WERI-Rb-1 (cell line): ENCODE measurements at regions not wholly inside any gene's neighbourhood (a gene's known extent, or its start where the extent isn't known, plus 50 kb on each side); places are given as distances from the start of the nearest gene placed in this dataset.

ENCODE experiments used
- DNase-seq: peaks from one replicate; pipeline ENCODE4 v3.0.0-alpha.2; 2020
- H3K27ac ChIP-seq: fragments of 250-450 bp; sonication (Bioruptor Pico); 2 replicates; pipeline ENCODE4 v1.5.1; 2020; ENCODE audit warnings: mild to moderate bottlenecking, moderate library complexity
- H3K27me3 ChIP-seq: fragments of 250-450 bp; sonication (Bioruptor Pico); 2 replicates; pipeline ENCODE4 v1.5.1; 2021; ENCODE audit warnings: mild to moderate bottlenecking, low read depth, moderate library complexity; ENCODE audit not compliant: insufficient read depth, severe bottlenecking
- H3K36me3 ChIP-seq: fragments of 250-450 bp; sonication (Bioruptor Pico); 2 replicates; pipeline ENCODE4 v1.5.1; 2020; ENCODE audit warnings: mild to moderate bottlenecking, moderate library complexity
- H3K4me3 ChIP-seq: 2 replicates; pipeline ENCODE4 v1.5.1; 2011; ENCODE audit warnings: low read depth, mild to moderate bottlenecking, control low read depth, low read length
- H3K9me3 ChIP-seq: fragments of 250-450 bp; sonication (Bioruptor Pico); 2 replicates; pipeline ENCODE4 v1.5.1; 2021; ENCODE audit warnings: mild to moderate bottlenecking, moderate library complexity; ENCODE audit not compliant: severe bottlenecking
- CTCF ChIP-seq: IDR thresholded peaks from 2 replicates; pipeline ENCODE4 v1.5.1; 2011; ENCODE audit warnings: low read depth, mild to moderate bottlenecking, control low read depth, inconsistent platforms, low read length

DNA sequence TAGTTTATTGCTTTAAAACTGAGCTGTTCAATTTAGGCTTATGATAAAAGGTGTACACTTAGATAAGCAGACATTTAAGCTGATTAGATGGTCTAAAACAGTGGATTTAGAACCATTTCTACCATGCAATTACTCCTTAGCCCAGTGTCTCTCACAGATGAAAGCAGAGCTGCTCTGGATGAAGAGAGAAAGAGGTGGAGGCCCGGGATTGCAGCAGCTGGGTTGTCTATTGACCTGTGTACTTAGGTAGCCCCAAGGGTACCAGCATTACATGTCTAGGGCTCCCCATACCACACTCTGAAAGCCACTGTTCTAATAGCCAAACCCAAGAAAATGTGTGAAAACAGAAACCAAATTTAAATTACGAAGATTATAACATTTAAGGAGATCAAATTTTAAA is 86.0 kb upstream of the GIMD1 start:
- H3K9me3 ChIP-seq = no peaks in the 10 kb centered on the region
- TF ChIP-seq CTCF = no peak
- H3K27me3 ChIP-seq = no peaks in the 10 kb centered on the region
- peak; percentile 93 for DNase-seq
- H3K36me3 ChIP-seq = no peaks in the 10 kb centered on the region
- H3K27ac ChIP-seq = peak overlapping the region; percentile 70
- H3K4me3 ChIP-seq = no peak overlapping the region

DNA sequence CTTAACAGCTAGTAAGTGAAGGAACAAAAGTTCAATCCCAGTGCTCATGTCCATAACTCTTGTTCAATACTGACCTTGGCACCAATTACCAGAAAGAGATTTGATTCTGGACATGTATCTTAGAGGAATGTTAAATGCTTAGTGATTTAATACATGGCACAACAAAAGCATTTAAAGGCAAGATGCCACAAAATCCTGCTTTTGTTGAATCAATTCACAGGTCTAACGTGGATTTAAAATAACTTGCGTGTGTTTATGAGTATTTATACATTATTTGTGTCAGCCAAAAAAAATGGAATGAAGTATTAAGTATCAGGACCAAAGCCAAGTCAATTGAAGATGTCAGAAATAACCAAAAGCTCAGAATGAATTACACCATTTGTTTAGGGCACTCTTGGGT is 85.4 kb upstream of the GIMD1 start:
- Histone ChIP-seq H3K36me3 (no peaks in the 10 kb centered on the region), H3K9me3 (no peaks in the 10 kb centered on the region), H3K4me3 (no peak overlapping the region), H3K27ac (peak overlapping the region; percentile 70), H3K27me3 (no peaks in the 10 kb centered on the region)
- no peak for TF ChIP-seq CTCF
- DNase-seq = no peak

GRCh38 chr4:106451091-106451490 is 82.5 kb upstream of the GIMD1 start:
- TF ChIP-seq CTCF = no peak
- H3K4me3 ChIP-seq = no peak overlapping the region
- no peak for DNase-seq
- no peaks in the 10 kb centered on the region for H3K27me3 ChIP-seq
- H3K9me3 ChIP-seq = peaks cover 14% of the 10 kb centered on the region
- H3K36me3 ChIP-seq = no peaks in the 10 kb centered on the region
- no peak overlapping the region for H3K27ac ChIP-seq

DNA sequence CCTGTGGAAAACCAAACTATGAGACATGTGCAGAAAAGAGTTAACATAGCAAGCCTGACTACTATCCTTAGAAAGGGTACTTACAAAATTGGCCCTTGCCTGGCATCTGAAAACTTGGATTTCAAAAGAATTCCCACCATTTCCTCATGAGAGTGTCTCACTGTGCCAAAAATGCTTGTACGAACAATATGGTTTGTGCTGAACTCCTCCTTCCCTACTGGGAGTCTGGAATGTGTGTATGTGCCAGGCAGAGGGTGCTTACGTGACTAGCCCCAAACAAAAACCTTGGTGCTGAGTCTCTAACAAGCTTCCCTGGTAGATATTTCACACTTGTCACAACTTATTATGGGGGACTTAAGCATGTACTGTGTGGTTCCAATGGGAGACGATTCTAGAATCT is 81.7 kb upstream of the GIMD1 start:
- H3K9me3 ChIP-seq = peaks cover 19% of the 10 kb centered on the region
- no peak for DNase-seq
- TF ChIP-seq CTCF = no peak

GRCh38 chr4:106444557-106444956 is 76.0 kb upstream of the GIMD1 start:
- peaks cover 19% of the 10 kb centered on the region for H3K9me3 ChIP-seq
- H3K36me3 ChIP-seq = no peaks in the 10 kb centered on the region
- H3K4me3 ChIP-seq = no peak overlapping the region
- no peaks in the 10 kb centered on the region for H3K27me3 ChIP-seq
- DNase-seq = no peak
- H3K27ac ChIP-seq = no peak overlapping the region
- TF ChIP-seq CTCF = no peak

More for the DNA sequence above, 81.7 kb upstream of the GIMD1 start:
- Histone ChIP-seq H3K4me3 (no peak overlapping the region), H3K27me3 (no peaks in the 10 kb centered on the region), H3K36me3 (no peaks in the 10 kb centered on the region), H3K27ac (no peak overlapping the region)

DNA sequence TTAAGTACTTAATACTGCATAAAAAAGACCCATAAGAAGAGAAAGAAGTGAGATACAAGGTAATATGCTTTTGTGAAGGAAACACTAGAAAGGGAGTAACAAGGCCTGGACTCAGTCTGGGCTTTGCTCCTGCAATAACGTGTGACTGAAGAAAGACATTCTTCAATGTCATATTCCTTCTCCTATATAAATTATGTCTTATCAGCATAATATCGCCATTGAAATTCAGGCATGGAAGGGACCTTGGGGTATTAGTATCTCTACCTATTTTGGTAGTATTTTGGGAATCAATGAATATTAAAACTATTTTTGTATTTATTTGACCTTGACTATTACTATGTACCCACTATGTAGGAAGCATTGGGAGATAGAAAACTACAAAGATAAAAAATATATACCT is 62.2 kb upstream of the GIMD1 start:
- Histone ChIP-seq H3K27me3 (no peaks in the 10 kb centered on the region), H3K27ac (no peak overlapping the region), H3K9me3 (no peaks in the 10 kb centered on the region), H3K4me3 (no peak overlapping the region), H3K36me3 (no peaks in the 10 kb centered on the region)
- no peak for DNase-seq
- no peak for TF ChIP-seq CTCF
